ENCODE measurements at regions not wholly inside any gene's neighbourhood (a gene's known extent, or its start where the extent isn't known, plus 50 kb on each side); places are given as distances from the start of the nearest gene placed in this dataset.

- intact Hi-C loops (cut with DNase I; ENCODE audit: low total_unique reads): no loop called here
- DNase-seq: no peak
- no peaks in the 10 kb centered on the region for H3K36me3 ChIP-seq
- H3K4me3 ChIP-seq: no peak overlapping the region
- H3K9me3 ChIP-seq: no peaks in the 10 kb centered on the region
- H3K27ac ChIP-seq: no peak overlapping the region
- H3K4me1 ChIP-seq: no peaks in the 10 kb centered on the region
- no peaks in the 10 kb centered on the region for H3K27me3 ChIP-seq
- TF ChIP-seq, protein P1, sequence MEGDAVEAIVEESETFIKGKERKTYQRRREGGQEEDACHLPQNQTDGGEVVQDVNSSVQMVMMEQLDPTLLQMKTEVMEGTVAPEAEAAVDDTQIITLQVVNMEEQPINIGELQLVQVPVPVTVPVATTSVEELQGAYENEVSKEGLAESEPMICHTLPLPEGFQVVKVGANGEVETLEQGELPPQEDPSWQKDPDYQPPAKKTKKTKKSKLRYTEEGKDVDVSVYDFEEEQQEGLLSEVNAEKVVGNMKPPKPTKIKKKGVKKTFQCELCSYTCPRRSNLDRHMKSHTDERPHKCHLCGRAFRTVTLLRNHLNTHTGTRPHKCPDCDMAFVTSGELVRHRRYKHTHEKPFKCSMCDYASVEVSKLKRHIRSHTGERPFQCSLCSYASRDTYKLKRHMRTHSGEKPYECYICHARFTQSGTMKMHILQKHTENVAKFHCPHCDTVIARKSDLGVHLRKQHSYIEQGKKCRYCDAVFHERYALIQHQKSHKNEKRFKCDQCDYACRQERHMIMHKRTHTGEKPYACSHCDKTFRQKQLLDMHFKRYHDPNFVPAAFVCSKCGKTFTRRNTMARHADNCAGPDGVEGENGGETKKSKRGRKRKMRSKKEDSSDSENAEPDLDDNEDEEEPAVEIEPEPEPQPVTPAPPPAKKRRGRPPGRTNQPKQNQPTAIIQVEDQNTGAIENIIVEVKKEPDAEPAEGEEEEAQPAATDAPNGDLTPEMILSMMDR (IDR thresholded peaks at IDR 0.05): no peak
Observed at GRCh38 chr18:77862066-77862757, 612.6 kb downstream of the GALR1 start.

DNA sequence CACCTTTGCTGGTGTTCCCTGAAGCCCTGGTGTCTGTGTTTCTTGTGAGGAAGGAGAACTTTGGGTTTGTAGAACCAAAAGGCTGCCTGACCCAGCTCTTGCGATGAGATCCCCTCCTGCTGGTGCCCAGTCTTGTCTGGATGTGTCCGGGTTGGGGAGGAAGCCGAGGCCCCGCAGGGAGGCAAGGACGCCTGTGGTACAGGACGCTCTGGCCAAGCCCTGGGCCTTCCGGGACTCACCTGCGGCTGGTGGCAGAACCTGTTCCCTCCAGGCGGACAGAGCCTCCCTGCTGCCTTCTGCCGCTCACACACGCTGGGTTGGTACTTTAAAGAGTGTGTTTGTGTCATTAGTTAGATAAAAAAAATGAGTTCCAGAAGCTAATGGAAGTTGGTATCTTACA, 616.2 kb downstream of the GALR1 start:
- Histone ChIP-seq H3K36me3 (no peaks in the 10 kb centered on the region), H3K27ac (no peak overlapping the region), H3K4me1 (no peaks in the 10 kb centered on the region), H3K27me3 (no peaks in the 10 kb centered on the region), H3K9me3 (no peaks in the 10 kb centered on the region), H3K4me3 (no peak overlapping the region)
- intact Hi-C loops (cut with DNase I; ENCODE audit: low total_unique reads): no loop called here
- TF ChIP-seq, protein P1 (IDR thresholded peaks at IDR 0.05): no peak
- DNase-seq: no peak

- no peaks in the 10 kb centered on the region for H3K9me3 ChIP-seq
- no peak for DNase-seq
- no peak overlapping the region for H3K27ac ChIP-seq
- H3K27me3 ChIP-seq: no peaks in the 10 kb centered on the region
- H3K36me3 ChIP-seq: no peaks in the 10 kb centered on the region
- no peak overlapping the region for H3K4me3 ChIP-seq
- H3K4me1 ChIP-seq: no peaks in the 10 kb centered on the region
- intact Hi-C loops (cut with DNase I; ENCODE audit: low total_unique reads): no loop called here
- TF ChIP-seq, protein P1 (IDR thresholded peaks at IDR 0.05): no peak
Observed at GRCh38 chr18:77866351-77866750, 616.7 kb downstream of the GALR1 start.

GRCh38 chr18:77870199-77870598, 620.6 kb downstream of the GALR1 start:
- intact Hi-C loops (cut with DNase I; ENCODE audit: low total_unique reads): no loop called here
- Histone ChIP-seq H3K4me3 (no peak overlapping the region), H3K27ac (no peak overlapping the region), H3K4me1 (no peaks in the 10 kb centered on the region), H3K27me3 (no peaks in the 10 kb centered on the region), H3K9me3 (no peaks in the 10 kb centered on the region), H3K36me3 (no peaks in the 10 kb centered on the region)
- TF ChIP-seq, protein P1 (IDR thresholded peaks at IDR 0.05): no peak
- DNase-seq: no peak

GRCh38 chr18:77870894-77871293, 621.2 kb downstream of the GALR1 start:
- H3K9me3 ChIP-seq: no peaks in the 10 kb centered on the region
- intact Hi-C loops (cut with DNase I; ENCODE audit: low total_unique reads): no loop called here

More at GRCh38 chr18:77870894-77871293, 621.2 kb downstream of the GALR1 start:
- Histone ChIP-seq H3K4me1 (no peaks in the 10 kb centered on the region), H3K36me3 (no peaks in the 10 kb centered on the region), H3K27me3 (no peaks in the 10 kb centered on the region), H3K4me3 (no peak overlapping the region), H3K27ac (no peak overlapping the region)
- TF ChIP-seq, protein P1 (IDR thresholded peaks at IDR 0.05): no peak
- DNase-seq: no peak
